HG03521 (cell line): ENCODE measurements at regions not wholly inside any gene's neighbourhood (a gene's known extent, or its start where the extent isn't known, plus 50 kb on each side); places are given as distances from the start of the nearest gene placed in this dataset.
"Not testable (repeated sequence)": the region's sequence is repeated elsewhere in the genome, so short reads cannot be mapped to it uniquely, and the experiment has no call there.

ENCODE experiments used
- ATAC-seq: cut with Tn5 transposase; IDR thresholded peaks from one replicate; pipeline ENCODE4 v1.9.1; 2021; ENCODE audit warnings: mild to moderate bottlenecking, moderate library complexity; ENCODE audit not compliant: unreplicated experiment

DNA sequence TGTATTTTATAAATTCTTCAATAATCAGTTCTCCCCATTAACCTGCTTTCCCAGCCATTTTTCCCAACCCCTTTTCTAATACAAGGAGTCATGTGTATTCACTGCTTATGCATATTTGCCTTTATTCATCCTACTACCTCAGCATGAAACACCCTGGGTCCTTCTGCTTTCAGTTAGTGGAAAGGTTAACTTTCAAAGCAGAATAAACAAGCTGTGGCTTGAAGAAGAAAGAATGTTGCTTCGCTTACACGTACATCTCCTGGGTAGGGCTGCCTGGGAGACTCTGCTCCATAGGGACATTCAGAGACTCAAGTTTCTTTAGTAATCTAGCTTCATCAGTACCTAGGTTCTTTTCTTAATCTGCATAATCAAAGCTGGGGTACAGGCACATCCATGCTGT, 567.8 kb upstream of the SLC10A2 start:
- ATAC-seq: no peak

- no peak for ATAC-seq
Measured at GRCh38 chr13:103625194-103625593, 559.0 kb upstream of the SLC10A2 start.

- ATAC-seq: no peak
Measured at GRCh38 chr13:103618151-103618550, 551.9 kb upstream of the SLC10A2 start.

GRCh38 chr13:103615771-103616170, 549.6 kb upstream of the SLC10A2 start:
- no peak for ATAC-seq

- ATAC-seq: no peak
Measured at GRCh38 chr13:103614761-103615160, 548.5 kb upstream of the SLC10A2 start.

DNA sequence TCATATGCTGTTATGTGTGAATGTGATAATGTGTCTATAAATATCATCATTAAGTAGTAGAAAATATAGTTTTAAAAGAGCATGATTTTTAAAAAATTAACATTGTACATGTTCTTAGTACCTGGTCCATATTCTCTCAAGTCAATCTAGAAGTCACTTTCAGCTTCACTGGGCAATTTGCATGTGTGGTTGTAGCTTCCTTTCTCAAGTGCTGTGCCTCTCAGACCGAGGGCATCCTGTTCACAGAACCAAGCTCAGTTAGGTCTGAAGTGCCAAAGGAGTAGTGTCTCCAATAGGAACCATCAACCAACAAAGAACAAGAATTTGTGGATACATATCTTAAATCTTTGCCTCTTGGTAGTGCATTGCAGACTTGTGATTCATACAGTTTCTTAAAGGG, 541.8 kb upstream of the SLC10A2 start:
- no peak for ATAC-seq

- ATAC-seq: no peak
Measured at GRCh38 chr13:103605546-103606326, 539.5 kb upstream of the SLC10A2 start.

DNA sequence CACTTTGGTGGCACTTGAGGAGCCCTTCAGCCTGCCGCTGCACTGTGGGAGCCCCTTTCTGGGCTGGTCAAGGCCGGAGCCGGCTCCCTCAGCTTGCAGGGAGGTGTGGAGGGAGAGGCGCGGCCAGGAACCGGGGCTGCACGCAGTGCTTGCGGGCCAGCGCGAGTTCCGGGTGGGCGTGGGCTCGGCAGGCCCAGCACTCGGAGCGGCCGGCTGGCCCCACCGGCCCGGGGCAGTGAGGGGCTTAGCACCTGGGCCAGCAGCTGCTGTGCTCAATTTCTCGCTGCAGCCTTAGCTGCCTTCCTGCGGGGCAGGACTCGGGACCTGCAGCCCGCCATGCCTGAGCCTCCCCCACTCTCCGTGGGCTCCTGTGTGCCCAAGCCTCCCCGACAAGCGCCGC, 533.7 kb upstream of the SLC10A2 start:
- not testable (repeated sequence) for ATAC-seq

DNA sequence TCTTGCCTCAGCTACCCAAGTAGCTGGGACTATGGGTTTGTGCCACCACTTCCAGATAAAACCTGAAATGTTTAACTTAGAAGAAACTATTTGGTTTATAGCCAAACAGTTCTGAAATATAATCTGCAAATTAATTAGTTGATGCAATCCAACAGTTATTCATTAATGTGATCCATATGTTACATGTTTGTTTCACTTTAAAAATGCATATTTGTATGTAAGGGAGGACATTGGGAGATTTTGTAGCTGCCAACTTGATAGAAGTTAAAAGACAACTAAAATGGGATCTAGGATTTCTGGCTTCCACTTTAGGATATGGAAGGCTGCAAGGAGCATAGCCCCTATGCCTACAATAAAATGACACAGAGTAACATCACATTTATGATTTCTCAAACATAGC, 532.5 kb upstream of the SLC10A2 start:
- no peak for ATAC-seq

DNA sequence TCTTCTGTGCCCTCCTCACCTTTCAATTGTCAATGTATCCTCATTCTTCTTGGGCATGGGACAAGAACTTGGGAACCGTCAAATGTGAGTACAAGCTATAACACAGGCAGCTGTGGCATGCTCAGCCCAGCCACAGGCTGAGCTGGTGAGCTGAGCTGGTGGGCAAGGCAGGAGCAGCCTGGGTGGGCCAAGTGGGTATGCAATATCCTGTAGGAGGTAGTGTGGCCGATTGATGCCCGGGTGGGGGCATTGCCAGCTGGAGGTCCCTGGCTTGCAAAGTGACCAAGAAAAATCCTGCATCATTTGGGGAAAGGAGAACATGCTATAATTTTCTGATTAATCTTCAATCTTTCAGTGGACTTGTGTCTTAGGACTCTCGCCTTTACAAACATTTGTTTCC, 507.2 kb upstream of the SLC10A2 start:
- ATAC-seq: no peak

GRCh38 chr13:103568314-103568713, 502.1 kb upstream of the SLC10A2 start:
- ATAC-seq: no peak

DNA sequence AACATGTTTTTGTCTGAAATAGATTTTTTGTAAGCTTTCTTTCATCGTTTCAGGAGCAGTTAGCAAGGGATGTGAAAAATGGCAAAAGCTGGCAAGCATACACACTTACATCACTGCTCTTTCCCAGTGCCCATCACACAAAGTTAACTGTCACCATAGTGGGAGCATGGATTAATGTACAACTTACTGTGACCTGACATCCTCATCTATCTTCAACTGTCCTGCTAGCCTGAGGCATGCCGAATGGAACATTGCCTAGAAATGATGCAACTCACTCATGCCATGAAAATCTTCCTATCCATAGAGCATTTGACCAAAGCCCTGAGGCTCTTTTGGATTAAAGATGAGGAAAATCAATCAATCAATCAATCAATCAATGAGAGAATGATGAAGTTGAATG, 491.7 kb upstream of the SLC10A2 start:
- ATAC-seq: no peak

GRCh38 chr13:103556681-103557080, 490.5 kb upstream of the SLC10A2 start:
- ATAC-seq: no peak

DNA sequence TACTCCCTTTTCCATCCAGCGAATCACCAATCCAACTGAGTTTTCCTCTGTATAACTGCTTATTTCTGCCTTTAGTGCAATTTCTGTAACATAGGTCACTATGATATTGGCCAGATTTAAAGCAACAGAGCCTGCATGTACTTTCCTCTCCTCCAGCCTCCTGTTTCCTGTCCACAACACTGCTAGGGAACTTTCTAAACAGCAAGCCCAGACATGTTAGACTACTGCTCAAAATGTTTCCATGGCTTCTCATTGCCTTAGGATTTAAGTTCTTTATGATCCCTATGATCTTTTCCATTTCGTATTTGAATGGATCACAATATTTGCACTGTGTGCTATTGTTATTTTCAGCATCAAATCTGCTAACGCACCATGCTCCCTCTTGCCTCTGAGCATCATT, 481.7 kb upstream of the SLC10A2 start:
- no peak for ATAC-seq

- no peak for ATAC-seq
Measured at GRCh38 chr13:103546271-103546670, 480.1 kb upstream of the SLC10A2 start.

- no peak for ATAC-seq
Measured at GRCh38 chr13:103542648-103543047, 476.4 kb upstream of the SLC10A2 start.

DNA sequence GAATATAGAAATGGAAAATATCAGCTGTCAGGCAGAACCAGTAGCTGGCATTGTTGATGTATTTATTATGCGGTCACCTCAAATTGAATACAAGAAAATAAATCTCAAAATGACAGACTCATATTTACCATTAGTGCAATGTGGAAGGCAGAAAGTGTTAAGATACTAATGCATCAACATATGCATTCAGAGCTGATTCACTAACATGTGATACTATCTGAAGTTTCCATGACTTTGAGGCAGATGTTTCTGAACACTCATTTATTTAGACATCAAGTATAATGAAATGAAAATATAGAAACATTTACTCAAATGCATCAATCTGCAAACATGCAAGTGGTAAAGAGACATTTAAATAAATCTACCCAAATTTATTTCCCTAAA, 474.2 kb upstream of the SLC10A2 start:
- ATAC-seq: no peak

DNA sequence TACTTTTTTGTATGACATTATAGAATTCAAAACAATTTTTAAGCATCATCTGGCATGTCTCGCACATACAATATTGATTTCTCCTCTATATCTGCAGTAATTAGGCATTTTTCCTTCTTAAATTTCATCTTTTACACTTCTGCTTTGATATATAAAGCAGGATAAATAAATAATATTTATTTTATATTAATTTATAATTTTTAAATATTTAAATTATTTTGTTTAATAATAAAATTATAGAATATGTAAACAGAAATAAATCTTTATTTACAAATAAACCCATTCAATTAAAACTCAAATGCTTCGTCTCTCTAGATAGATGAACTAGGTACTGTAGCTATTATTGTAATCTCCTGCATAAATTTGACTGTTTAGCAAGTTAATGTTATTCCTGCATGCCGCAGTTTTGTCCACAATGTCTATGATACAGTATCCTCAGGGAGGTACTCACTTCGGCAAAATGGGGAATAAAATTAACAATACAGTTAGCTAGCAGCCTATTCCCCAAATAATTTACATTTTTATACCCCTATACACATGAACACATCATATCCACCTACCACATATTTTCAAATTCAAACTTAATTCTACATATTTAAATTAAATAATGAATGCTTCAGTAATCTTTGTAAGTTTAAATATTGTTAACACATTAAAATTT, 473.6 kb upstream of the SLC10A2 start:
- ATAC-seq: no peak

DNA sequence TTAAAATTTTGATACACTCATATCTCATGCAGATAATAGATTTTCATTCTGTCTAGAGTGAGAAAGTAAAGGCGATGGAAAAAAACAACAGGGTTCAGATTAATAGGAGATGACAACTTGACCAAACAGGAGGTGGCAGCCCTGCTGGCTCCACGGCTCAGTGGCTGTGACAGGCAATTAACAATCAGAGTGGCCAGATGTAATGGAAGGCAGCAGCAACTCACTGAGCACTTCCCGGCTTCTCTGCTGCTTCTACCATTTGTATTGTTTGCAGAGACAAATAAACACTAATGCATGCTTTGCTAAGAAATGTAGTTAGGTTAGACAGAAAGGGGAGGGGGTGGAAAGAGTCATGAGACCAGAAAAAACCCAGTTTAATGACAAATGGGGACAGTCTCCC, 473.0 kb upstream of the SLC10A2 start:
- ATAC-seq: no peak

DNA sequence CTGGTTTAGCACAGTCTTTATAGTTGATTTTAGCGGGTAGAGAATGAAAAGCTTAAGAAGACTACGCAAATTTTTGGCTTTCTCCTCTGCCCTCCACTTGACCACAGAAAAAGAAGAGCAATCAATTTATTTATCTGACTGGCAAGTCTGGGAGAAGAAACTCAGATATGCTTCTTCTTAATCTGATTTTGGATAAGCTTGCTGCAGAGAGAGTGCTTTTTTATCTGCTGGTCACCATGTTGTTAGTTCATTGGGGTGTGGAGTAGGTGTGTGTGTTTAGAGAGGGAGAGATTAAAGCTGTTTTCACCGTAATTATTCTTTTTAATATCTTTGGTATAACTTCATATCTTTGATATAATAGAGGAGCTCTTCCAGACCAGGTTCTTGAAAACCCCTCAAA, 471.4 kb upstream of the SLC10A2 start:
- no peak for ATAC-seq

GRCh38 chr13:103531278-103531677, 465.1 kb upstream of the SLC10A2 start:
- no peak for ATAC-seq

GRCh38 chr13:103528437-103528836, 462.2 kb upstream of the SLC10A2 start:
- no peak for ATAC-seq

- ATAC-seq: no peak
Measured at GRCh38 chr13:103525530-103525929, 459.3 kb upstream of the SLC10A2 start.
